NCI-H2227 treated with DMSO at 0.1 percent for 48 hours (cell line): ENCODE measurements at regions not wholly inside any gene's neighbourhood (a gene's known extent, or its start where the extent isn't known, plus 50 kb on each side); places are given as distances from the start of the nearest gene placed in this dataset.

Experiments used
- DNase-seq: peaks from one replicate; lab custom pipeline; 2025; lab: John Stamatoyannopoulos, UW

GRCh38 chr2:207257251-207258250 lies 91.8 kb upstream of the KLF7 start:
- DNase-seq: no peak

DNA sequence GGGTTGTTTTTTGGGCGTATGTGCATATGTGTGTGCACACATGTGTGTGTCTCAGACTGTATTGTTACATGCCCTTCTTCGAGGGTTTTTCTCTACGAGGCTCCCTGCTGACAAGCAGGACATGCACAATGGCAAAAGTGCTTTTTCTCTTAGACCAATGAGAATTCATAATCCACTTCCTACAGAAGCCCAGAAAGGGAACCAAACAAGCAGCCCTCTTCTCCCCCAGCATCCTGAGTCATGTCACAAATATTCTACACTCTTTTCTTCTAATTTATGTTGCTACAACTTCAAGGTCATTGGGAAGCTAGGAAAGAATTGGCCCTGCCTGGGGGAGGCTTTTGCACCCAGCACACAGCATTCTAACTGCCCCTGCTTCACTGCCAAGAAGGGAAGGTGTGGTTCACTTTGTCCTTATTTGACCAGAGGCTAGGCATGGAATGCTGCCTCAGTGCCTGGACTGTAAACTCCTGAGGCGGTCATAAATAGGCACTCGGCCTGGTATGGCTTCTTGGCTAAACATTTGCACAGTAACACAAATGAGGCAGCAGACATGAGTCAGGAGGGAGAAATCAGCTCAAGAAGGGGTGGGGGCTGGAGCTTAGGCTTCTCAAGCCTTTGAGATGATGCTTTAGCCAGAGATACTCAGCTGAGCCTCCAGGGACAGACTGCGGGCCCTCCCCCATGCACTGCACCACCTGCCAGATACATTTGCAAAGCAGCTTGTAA lies 92.7 kb upstream of the KLF7 start:
- DNase-seq: peak; percentile 33

- no peak for DNase-seq
These were observed 94.3 kb upstream of the KLF7 start for GRCh38 chr2:207260021-207260420.

- DNase-seq: no peak
These were observed 95.2 kb upstream of the KLF7 start for GRCh38 chr2:207260947-207261346.

DNA sequence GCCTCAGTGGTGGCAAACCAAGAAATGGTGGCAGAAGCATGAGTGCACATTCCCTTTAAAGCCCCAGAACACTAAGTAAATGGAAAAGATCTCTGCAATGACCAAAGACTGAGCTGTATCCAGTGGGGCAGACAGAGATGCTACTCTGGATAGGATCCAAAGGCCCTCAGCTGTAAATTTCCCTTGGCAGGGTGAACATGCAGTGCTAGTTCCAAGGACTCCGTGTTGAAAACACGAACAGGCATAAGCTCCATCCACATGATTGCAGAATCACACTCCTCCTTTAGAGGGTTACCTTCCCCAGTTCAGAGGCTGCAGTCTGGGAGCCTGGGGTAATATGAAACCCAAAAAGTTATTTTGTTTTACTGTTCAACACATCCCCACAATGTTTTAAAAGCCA lies 98.6 kb upstream of the KLF7 start:
- no peak for DNase-seq

GRCh38 chr2:207265332-207265731 lies 99.6 kb upstream of the KLF7 start:
- DNase-seq: no peak

GRCh38 chr2:207265869-207266268 lies 100.1 kb upstream of the KLF7 start:
- no peak for DNase-seq

GRCh38 chr2:207266648-207267047 lies 100.9 kb upstream of the KLF7 start:
- DNase-seq: no peak

GRCh38 chr2:207269038-207269437 lies 103.3 kb upstream of the KLF7 start:
- no peak for DNase-seq

DNA sequence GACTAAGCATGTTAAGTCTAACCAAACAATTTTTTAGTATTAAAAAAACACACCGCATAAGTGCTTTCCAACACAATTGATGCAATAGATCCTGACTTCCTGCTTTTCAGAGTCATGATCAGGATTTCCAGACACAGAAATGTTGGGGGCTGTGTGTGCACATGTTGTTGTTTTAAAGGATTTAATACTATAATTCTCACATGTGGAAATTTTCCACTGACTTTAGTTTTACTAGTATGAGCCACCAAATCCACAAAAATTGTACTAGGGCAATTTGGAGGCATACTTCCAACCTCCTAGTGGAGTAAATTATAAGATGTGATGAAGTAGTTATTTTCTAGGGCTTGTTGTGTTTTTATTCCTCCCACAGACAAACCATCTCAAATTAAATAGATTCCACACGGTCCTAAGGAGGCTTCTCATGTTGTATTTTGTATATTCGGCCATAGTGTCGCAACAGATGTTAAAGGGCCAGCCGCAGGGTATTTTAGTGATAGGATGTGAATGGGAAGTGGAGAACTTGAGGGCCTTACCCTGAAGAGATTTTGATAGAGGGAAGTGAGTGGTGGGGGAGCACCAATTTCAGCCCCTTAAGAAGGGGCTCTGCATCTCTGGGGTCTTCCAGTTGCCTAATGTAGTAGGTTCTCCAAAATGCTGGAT lies 108.9 kb upstream of the KLF7 start:
- no peak for DNase-seq

GRCh38 chr2:207275779-207276178 lies 110.0 kb upstream of the KLF7 start:
- DNase-seq: no peak

- DNase-seq: no peak
These were observed 110.5 kb upstream of the KLF7 start for GRCh38 chr2:207276248-207276647.

DNA sequence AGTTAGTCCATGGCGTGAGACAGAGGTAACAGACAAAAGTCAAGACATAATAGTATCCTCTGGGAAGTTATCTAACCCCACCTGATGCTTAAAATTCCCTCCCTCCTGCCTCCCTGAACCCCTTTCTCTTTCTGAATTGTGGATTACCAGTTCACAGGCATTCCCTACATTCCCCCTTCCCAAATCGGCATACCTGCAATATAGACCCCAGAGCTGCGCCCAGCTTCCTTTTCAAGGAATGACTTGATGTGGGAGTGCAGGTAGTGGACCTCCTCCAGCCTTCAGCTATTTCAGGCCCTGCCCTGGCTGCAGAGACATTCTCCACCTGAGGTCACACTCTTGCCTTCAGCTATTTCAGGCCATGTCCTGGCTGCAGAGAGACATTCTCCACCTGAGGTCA lies 111.1 kb upstream of the KLF7 start:
- no peak for DNase-seq

- no peak for DNase-seq
These were observed 113.8 kb upstream of the KLF7 start for GRCh38 chr2:207279520-207279919.

DNA sequence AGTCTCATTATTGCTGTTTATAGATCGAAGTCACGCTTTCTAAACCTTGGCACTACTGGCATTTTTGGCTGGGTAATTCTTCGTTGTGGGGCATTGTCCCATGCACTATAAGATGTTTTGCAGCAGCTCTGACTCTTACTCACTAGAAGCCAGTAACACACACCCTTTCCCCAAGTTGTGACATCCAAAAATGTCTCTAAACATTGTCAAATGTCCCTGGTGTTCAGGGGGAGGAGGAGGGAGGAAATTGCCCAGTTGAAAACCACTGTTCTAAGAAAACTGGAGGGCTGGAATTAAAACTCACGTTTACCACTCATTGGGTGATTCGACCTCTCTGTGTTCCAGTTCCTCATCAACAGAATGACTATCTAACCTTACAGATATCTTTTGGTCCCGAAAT lies 115.7 kb upstream of the KLF7 start:
- no peak for DNase-seq

DNA sequence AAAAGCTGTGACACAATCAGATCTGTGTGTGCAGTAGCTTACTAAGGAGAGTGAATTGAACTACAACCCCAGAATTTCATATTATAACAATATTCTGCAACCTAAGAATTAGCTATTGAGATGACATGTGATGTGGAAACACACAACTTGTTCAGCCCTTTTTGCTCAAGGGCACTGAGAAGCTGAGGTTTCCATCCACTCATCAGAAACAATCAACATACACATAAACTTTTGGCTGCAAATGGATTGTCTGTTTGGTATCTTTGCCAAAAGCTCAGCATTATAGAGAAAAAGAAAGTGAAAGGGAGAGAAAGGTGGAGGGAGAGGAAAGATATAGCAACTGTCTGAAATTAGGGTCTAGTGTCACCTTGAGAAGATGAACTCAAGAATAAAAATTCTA lies 117.2 kb upstream of the KLF7 start:
- DNase-seq: no peak

DNA sequence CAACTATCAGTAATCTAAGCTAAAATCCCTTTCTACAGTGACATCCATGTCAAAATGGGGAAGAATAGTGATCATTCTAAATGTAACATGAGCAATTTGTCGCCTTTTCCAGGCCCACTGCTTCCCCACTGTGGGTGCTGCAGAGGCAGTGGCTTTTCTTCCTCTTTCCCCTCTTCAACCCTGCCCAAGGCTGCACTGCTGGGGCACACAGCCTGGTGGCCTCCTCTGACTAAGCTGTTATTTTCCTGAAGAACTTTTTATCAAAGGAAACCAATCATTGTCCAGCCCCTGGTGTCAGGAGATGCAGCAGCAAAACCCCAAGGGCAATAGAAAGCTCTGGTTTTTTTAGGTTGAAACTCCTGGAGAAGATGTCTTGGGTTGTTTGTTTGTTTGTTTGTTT lies 117.6 kb upstream of the KLF7 start:
- peak; percentile 20 for DNase-seq

GRCh38 chr2:207284556-207285472 lies 119.1 kb upstream of the KLF7 start:
- DNase-seq: peak; percentile 57

DNA sequence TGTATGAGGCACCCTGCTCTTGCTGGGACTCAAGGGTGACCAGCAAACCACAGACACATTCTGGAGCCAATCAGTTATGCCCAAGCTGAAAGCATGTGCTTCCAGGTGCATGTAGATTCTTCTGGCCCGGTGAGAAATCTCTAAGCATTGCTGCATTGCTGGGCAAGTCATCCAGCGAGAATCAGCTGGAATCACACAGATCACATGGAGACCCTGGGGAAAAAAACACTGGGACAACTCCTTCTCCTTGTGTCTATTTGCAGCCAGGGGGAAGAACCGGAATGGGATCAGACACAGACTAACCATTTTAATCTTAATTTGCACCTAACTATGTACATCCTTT lies 119.7 kb upstream of the KLF7 start:
- no peak for DNase-seq

GRCh38 chr2:207286106-207286505 lies 120.4 kb upstream of the KLF7 start:
- no peak for DNase-seq

GRCh38 chr2:207288628-207289027 lies 122.9 kb upstream of the KLF7 start:
- no peak for DNase-seq
